ENCODE measurements at regions not wholly inside any gene's neighbourhood (a gene's known extent, or its start where the extent isn't known, plus 50 kb on each side); places are given as distances from the start of the nearest gene placed in this dataset.

DNA sequence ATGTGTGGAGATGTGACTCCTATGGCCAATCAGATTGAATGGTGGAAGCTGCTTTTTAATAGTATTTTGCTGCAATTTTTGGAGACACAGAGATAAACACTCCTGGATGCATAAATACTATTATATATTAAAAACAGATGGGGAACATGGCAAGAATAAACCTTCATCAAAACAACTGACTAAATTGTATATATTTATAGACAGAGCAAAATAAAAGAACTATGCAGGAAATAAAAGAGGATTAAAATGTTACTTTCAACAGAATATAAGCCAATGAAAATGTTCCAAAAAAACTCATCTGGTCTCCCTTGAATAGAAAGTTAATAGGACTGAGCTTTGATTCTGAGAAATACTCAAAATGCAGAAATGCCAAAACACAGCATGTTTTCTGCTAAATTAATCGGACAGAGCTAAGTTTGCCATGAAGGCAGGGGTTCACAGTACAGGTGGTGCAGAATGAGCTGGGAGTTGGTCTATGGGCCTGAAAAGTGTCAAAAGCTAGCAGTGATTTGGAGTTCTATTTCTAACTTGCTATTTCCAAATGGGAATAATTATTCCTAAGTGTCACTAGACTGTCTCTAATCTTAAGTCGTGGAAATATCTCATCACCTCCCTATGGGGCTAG lies 227.2 kb downstream of the CNTN3 start:
- Histone ChIP-seq H3K79me2 (replicated peaks; ENCODE audit: insufficient read depth, low read length) (no peaks in the 10 kb centered on the region), H3K4me3 (ENCODE audit: low read length) (no peak overlapping the region), H4K20me1 (ENCODE audit: insufficient read depth) (no peaks in the 10 kb centered on the region), H3K27me3 (ENCODE audit: insufficient read depth, low read depth, low read length) (no peaks in the 10 kb centered on the region), H3K4me2 (ENCODE audit: low read length) (no peak overlapping the region), H3K27ac (ENCODE audit: low read length) (no peak overlapping the region), H3K9ac (ENCODE audit: low read length) (no peak overlapping the region), H3K9me2 (ENCODE audit: insufficient read depth, low read length) (no peaks in the 10 kb centered on the region), H3F3A (ENCODE audit: insufficient read depth, low read length, poor library complexity, severe bottlenecking) (no peaks in the 10 kb centered on the region), H3K36me3 (ENCODE audit: insufficient read depth, low read length) (no peaks in the 10 kb centered on the region), H2AFZ (ENCODE audit: low read depth, low read length) (no peak overlapping the region), H3K9me3 (ENCODE audit: low read length) (no peaks in the 10 kb centered on the region)
- no peak for TF ChIP-seq EP300 (conservative IDR thresholded peaks at IDR 0.05; ENCODE audit: poor library complexity, severe bottlenecking)
- TF ChIP-seq, protein P1, sequence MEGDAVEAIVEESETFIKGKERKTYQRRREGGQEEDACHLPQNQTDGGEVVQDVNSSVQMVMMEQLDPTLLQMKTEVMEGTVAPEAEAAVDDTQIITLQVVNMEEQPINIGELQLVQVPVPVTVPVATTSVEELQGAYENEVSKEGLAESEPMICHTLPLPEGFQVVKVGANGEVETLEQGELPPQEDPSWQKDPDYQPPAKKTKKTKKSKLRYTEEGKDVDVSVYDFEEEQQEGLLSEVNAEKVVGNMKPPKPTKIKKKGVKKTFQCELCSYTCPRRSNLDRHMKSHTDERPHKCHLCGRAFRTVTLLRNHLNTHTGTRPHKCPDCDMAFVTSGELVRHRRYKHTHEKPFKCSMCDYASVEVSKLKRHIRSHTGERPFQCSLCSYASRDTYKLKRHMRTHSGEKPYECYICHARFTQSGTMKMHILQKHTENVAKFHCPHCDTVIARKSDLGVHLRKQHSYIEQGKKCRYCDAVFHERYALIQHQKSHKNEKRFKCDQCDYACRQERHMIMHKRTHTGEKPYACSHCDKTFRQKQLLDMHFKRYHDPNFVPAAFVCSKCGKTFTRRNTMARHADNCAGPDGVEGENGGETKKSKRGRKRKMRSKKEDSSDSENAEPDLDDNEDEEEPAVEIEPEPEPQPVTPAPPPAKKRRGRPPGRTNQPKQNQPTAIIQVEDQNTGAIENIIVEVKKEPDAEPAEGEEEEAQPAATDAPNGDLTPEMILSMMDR (IDR thresholded peaks at IDR 0.05; ENCODE audit: poor library complexity, severe bottlenecking), result no peak
- no peak for TF ChIP-seq RAD21 (conservative IDR thresholded peaks at IDR 0.05)
- TF ChIP-seq MXI1 (conservative IDR thresholded peaks at IDR 0.05; ENCODE audit: poor library complexity, severe bottlenecking), result no peak
- TF ChIP-seq SMC3 (conservative IDR thresholded peaks at IDR 0.05; ENCODE audit: poor library complexity), result no peak
- no peak for TF ChIP-seq TAF1 (IDR thresholded peaks at IDR 0.05; ENCODE audit: low read depth)
- TF ChIP-seq, protein P2, sequence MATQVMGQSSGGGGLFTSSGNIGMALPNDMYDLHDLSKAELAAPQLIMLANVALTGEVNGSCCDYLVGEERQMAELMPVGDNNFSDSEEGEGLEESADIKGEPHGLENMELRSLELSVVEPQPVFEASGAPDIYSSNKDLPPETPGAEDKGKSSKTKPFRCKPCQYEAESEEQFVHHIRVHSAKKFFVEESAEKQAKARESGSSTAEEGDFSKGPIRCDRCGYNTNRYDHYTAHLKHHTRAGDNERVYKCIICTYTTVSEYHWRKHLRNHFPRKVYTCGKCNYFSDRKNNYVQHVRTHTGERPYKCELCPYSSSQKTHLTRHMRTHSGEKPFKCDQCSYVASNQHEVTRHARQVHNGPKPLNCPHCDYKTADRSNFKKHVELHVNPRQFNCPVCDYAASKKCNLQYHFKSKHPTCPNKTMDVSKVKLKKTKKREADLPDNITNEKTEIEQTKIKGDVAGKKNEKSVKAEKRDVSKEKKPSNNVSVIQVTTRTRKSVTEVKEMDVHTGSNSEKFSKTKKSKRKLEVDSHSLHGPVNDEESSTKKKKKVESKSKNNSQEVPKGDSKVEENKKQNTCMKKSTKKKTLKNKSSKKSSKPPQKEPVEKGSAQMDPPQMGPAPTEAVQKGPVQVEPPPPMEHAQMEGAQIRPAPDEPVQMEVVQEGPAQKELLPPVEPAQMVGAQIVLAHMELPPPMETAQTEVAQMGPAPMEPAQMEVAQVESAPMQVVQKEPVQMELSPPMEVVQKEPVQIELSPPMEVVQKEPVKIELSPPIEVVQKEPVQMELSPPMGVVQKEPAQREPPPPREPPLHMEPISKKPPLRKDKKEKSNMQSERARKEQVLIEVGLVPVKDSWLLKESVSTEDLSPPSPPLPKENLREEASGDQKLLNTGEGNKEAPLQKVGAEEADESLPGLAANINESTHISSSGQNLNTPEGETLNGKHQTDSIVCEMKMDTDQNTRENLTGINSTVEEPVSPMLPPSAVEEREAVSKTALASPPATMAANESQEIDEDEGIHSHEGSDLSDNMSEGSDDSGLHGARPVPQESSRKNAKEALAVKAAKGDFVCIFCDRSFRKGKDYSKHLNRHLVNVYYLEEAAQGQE (IDR thresholded peaks at IDR 0.05; ENCODE audit: borderline replicate concordance), result no peak
- TF ChIP-seq POLR2AphosphoS5 (IDR thresholded peaks at IDR 0.05), result no peak
- no peak for TF ChIP-seq EZH2 (IDR thresholded peaks at IDR 0.05; ENCODE audit: borderline replicate concordance, insufficient read depth, low read length, poor library complexity, severe bottlenecking)

DNA sequence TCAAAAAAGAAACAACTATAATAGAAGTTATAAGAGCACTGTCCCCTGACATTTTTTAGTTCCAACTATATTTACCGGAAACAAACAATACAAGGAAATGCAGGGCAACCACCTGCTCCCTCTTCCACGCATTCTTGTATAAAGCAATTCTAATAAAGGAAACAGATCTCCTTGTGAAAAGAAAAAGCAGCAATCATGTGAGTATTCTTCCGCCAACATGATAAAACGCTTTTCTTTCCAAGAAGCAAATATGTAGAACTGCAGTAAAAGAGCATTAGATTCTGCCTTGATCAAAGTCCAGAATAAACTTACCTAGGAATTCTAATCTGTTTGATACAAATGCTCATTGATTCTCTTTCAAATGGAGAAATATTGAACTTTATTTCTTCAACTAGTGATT lies 230.3 kb downstream of the CNTN3 start:
- Histone ChIP-seq H3K9ac (ENCODE audit: low read length) (no peak overlapping the region), H2AFZ (ENCODE audit: low read depth, low read length) (no peak overlapping the region), H3K9me2 (ENCODE audit: insufficient read depth, low read length) (no peaks in the 10 kb centered on the region), H3K27ac (ENCODE audit: low read length) (no peak overlapping the region), H4K20me1 (ENCODE audit: insufficient read depth) (no peaks in the 10 kb centered on the region), H3K4me2 (ENCODE audit: low read length) (no peak overlapping the region), H3K27me3 (ENCODE audit: insufficient read depth, low read depth, low read length) (no peaks in the 10 kb centered on the region), H3K79me2 (replicated peaks; ENCODE audit: insufficient read depth, low read length) (no peaks in the 10 kb centered on the region), H3F3A (ENCODE audit: insufficient read depth, low read length, poor library complexity, severe bottlenecking) (no peaks in the 10 kb centered on the region), H3K9me3 (ENCODE audit: low read length) (no peaks in the 10 kb centered on the region), H3K4me3 (ENCODE audit: low read length) (no peak overlapping the region), H3K36me3 (ENCODE audit: insufficient read depth, low read length) (no peaks in the 10 kb centered on the region)
- no peak for TF ChIP-seq EP300 (conservative IDR thresholded peaks at IDR 0.05; ENCODE audit: poor library complexity, severe bottlenecking)
- TF ChIP-seq EZH2 (IDR thresholded peaks at IDR 0.05; ENCODE audit: borderline replicate concordance, insufficient read depth, low read length, poor library complexity, severe bottlenecking), result no peak
- TF ChIP-seq MXI1 (conservative IDR thresholded peaks at IDR 0.05; ENCODE audit: poor library complexity, severe bottlenecking), result no peak
- TF ChIP-seq, protein P1 (IDR thresholded peaks at IDR 0.05; ENCODE audit: poor library complexity, severe bottlenecking), result no peak
- TF ChIP-seq POLR2AphosphoS5 (IDR thresholded peaks at IDR 0.05), result no peak
- no peak for TF ChIP-seq TAF1 (IDR thresholded peaks at IDR 0.05; ENCODE audit: low read depth)
- TF ChIP-seq SMC3 (conservative IDR thresholded peaks at IDR 0.05; ENCODE audit: poor library complexity), result no peak
- no peak for TF ChIP-seq RAD21 (conservative IDR thresholded peaks at IDR 0.05)
- TF ChIP-seq, protein P2 (IDR thresholded peaks at IDR 0.05; ENCODE audit: borderline replicate concordance), result no peak
